Ishikawa (cell line): ENCODE measurements at regions not wholly inside any gene's neighbourhood (a gene's known extent, or its start where the extent isn't known, plus 50 kb on each side); places are given as distances from the start of the nearest gene placed in this dataset.

Source experiments
- CREB1 ChIP-seq: IDR thresholded peaks from 2 replicates; pipeline ENCODE4 v1.6.1; 2012; ENCODE audit warnings: low read depth
- EGR1 ChIP-seq: IDR thresholded peaks from 2 replicates; pipeline ENCODE4 v1.6.1; 2012
- EP300 ChIP-seq: IDR thresholded peaks from 2 replicates; pipeline ENCODE4 v1.6.1; 2012; ENCODE audit warnings: borderline replicate concordance
- MAX ChIP-seq: IDR thresholded peaks from 2 replicates; pipeline ENCODE4 v1.6.1; 2012
- TAF1 ChIP-seq: IDR thresholded peaks from 2 replicates; pipeline ENCODE4 v1.6.1; 2012; ENCODE audit warnings: low read depth, mild to moderate bottlenecking
- TEAD4 ChIP-seq: IDR thresholded peaks from 2 replicates; pipeline ENCODE4 v1.6.1; 2012
- YY1 ChIP-seq: IDR thresholded peaks from 2 replicates; pipeline ENCODE4 v1.6.1; 2012; ENCODE audit warnings: low read depth
- ZBTB7A ChIP-seq: IDR thresholded peaks from 2 replicates; pipeline ENCODE4 v1.6.1; 2012; ENCODE audit warnings: low read depth
- TF ChIP-seq, protein P1 (sequence below): IDR thresholded peaks from 2 replicates; pipeline ENCODE4 v1.6.1; 2012; ENCODE audit warnings: low read depth, mild to moderate bottlenecking

- no peak for TF ChIP-seq ZBTB7A
- no peak for TF ChIP-seq MAX
- no peak for TF ChIP-seq YY1
- TF ChIP-seq, protein P1, sequence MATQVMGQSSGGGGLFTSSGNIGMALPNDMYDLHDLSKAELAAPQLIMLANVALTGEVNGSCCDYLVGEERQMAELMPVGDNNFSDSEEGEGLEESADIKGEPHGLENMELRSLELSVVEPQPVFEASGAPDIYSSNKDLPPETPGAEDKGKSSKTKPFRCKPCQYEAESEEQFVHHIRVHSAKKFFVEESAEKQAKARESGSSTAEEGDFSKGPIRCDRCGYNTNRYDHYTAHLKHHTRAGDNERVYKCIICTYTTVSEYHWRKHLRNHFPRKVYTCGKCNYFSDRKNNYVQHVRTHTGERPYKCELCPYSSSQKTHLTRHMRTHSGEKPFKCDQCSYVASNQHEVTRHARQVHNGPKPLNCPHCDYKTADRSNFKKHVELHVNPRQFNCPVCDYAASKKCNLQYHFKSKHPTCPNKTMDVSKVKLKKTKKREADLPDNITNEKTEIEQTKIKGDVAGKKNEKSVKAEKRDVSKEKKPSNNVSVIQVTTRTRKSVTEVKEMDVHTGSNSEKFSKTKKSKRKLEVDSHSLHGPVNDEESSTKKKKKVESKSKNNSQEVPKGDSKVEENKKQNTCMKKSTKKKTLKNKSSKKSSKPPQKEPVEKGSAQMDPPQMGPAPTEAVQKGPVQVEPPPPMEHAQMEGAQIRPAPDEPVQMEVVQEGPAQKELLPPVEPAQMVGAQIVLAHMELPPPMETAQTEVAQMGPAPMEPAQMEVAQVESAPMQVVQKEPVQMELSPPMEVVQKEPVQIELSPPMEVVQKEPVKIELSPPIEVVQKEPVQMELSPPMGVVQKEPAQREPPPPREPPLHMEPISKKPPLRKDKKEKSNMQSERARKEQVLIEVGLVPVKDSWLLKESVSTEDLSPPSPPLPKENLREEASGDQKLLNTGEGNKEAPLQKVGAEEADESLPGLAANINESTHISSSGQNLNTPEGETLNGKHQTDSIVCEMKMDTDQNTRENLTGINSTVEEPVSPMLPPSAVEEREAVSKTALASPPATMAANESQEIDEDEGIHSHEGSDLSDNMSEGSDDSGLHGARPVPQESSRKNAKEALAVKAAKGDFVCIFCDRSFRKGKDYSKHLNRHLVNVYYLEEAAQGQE = no peak
- TF ChIP-seq TAF1 = no peak
- no peak for TF ChIP-seq EP300
- no peak for TF ChIP-seq EGR1
- no peak for TF ChIP-seq CREB1
- TF ChIP-seq TEAD4 = no peak
Measured at GRCh38 chr5:2020730-2021129, 138.0 kb upstream of the IRX4 start.
